ENCODE measurements at regions not wholly inside any gene's neighbourhood (a gene's known extent, or its start where the extent isn't known, plus 50 kb on each side); places are given as distances from the start of the nearest gene placed in this dataset.

- no peak for DNase-seq
Observed at GRCh38 chr2:3099145-3099859, 278.3 kb downstream of the EIPR1 start.

GRCh38 chr2:3098231-3098630 lies 279.4 kb downstream of the EIPR1 start:
- no peak for DNase-seq

DNA sequence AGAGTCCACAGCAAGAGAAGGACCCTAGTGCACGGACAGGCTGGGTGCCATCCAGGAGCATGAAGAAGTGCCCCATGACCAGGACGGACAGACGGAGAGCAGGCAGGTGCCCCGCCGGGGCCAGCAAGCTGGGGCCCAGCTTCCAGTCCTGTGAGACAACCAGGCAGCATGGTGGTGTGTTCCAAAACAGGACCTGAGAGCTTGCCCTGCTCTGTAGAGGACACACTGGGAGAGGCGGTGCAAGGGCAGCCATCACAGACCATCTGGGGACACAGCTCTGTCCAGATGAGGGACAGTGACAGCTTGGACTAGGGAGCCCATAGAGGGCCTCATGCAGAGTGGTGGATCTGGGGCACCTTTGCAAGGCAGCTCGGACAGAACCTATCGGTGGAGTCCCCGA lies 279.8 kb downstream of the EIPR1 start:
- no peak for DNase-seq

- DNase-seq: no peak
Observed at GRCh38 chr2:3094999-3095958, 282.3 kb downstream of the EIPR1 start.

- DNase-seq: no peak
Observed at GRCh38 chr2:3094318-3094717, 283.3 kb downstream of the EIPR1 start.

DNA sequence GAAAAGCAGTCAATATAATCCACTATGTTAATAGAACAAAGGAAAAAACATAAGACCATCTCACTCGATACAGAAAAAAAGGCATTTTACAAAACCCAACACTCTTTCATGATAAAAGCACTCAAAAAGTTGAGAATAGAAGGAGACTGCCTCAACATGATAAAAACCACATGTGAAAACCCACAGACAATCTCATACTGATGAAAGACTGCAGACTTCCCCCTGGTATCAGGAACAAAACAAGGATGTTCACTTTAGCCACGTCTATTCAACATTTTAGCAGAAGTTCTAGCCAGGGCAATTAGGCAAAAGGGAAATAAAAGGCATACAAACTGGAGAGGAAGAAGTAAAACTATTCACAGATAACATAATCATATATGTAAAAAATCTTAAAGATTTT lies 285.9 kb downstream of the EIPR1 start:
- DNase-seq: no peak

- no peak for DNase-seq
Observed at GRCh38 chr2:3082705-3083104, 294.9 kb downstream of the EIPR1 start.

- DNase-seq: no peak
Observed at GRCh38 chr2:3079959-3080948, 297.4 kb downstream of the EIPR1 start.

GRCh38 chr2:3079466-3079865 lies 298.2 kb downstream of the EIPR1 start:
- DNase-seq: no peak

GRCh38 chr2:3078684-3079083 lies 298.9 kb downstream of the EIPR1 start:
- no peak for DNase-seq

GRCh38 chr2:3076848-3077642 lies 300.6 kb downstream of the EIPR1 start:
- no peak for DNase-seq

- no peak for DNase-seq
Observed at GRCh38 chr2:3075991-3076340, 301.7 kb downstream of the EIPR1 start.

GRCh38 chr2:3075316-3075990 lies 302.2 kb downstream of the EIPR1 start:
- no peak for DNase-seq

- DNase-seq: no peak
Observed at GRCh38 chr2:3073704-3074103, 303.9 kb downstream of the EIPR1 start.

DNA sequence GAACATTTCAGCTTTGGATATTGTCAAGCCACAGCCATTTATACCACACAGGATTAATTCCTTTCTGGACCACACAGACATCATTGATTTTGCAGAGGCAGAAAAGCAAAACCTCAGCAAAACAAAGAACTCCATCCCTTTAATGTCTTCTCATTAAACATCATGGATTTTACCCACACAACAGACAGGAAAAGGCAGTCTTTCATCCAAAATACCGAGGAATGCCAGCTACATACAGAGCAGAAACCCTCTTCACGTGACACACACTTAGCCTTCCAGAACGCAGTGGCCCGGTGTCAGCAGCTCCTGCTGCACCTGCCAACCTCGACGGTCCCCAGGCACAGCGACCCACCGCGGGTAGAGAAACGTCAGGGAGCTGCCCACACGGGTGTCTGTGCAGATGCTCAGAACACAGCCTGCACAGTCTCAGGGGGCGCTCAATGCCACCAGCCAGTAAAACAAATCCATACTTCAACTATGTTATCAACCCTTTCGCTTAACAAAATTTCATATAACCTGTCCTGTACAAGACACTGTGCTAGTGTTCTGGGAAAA lies 304.5 kb downstream of the EIPR1 start:
- no peak for DNase-seq

- no peak for DNase-seq
Observed at GRCh38 chr2:3071685-3072263, 305.8 kb downstream of the EIPR1 start.

DNA sequence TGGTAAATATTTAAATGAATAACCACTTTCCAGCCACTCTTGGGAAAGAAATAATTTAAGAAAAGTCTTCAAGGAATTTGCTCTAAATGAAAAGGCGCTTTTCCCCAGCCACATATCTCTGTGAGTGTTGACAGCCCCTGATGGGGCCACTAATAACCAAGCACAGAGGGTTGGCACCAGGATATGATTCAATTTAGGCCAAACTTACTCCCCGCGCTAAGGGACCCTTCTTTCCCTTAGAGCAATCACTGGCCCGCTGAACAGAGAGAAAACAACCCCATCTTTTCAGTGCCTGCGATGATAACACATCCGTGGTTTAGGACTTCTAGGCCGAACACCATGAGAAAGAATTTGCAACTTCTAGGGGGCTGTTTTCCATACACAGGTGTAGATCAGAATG lies 310.8 kb downstream of the EIPR1 start:
- no peak for DNase-seq

- no peak for DNase-seq
Observed at GRCh38 chr2:3065928-3066327, 311.7 kb downstream of the EIPR1 start.

GRCh38 chr2:3062476-3063260 lies 314.9 kb downstream of the EIPR1 start:
- no peak for DNase-seq

GRCh38 chr2:3060049-3060448 lies 317.6 kb downstream of the EIPR1 start:
- DNase-seq: no peak

Data from NCI-H1092 (cell line).